IMR-90 (cell line): ENCODE measurements at regions not wholly inside any gene's neighbourhood (a gene's known extent, or its start where the extent isn't known, plus 50 kb on each side); places are given as distances from the start of the nearest gene placed in this dataset.
A peak's percentile ranks its signal among the peaks of the same experiment; 100 is the strongest.

Experiments
- ATAC-seq: fragments of 200-7000 bp; cut with Tn5 transposase; 2 replicates; pipeline ENCODE4 v1.9.1; 2020; ENCODE audit warnings: low read depth, mild to moderate bottlenecking, moderate library complexity
- BruUV-seq: library from RNA; stranded (reverse); fragments of 400-500 nt; replicated peaks from 2 replicates; lab custom pipeline; 2021; lab: Mats Ljungman, UMichigan
- CTCF ChIA-PET: fragments of 300-600 bp; formaldehyde crosslinking; extraction: SDS; loops from one replicate; lab custom pipeline; 2021; ENCODE audit warnings: antibody characterized with exemption; lab: Yijun Ruan, JAX
- POLR2A ChIA-PET: fragments of 300-600 bp; sonication (Branson Sonifier 250); formaldehyde crosslinking; loops from one replicate; lab custom pipeline; 2022; ENCODE audit warnings: antibody characterized with exemption; ENCODE audit not compliant: unreplicated experiment; lab: Charles Lee
- DNase-seq: peaks from one replicate; pipeline ENCODE4 v3.0.0; 2013
- H2AFZ ChIP-seq: replicated peaks from 2 replicates; pipeline ENCODE3; 2013; ENCODE audit warnings: low read length, mild to moderate bottlenecking; ENCODE audit not compliant: poor library complexity
- H2AK5ac ChIP-seq: 2 replicates; pipeline ENCODE4 v1.6.1; 2013; ENCODE audit warnings: low read depth, low read length, inconsistent platforms
- H2AK9ac ChIP-seq: replicated peaks from 2 replicates; pipeline ENCODE3; 2013; ENCODE audit warnings: mild to moderate bottlenecking, low read depth, low read length, moderate library complexity; ENCODE audit not compliant: poor library complexity
- H2BK120ac ChIP-seq: 2 replicates; pipeline ENCODE4 v1.6.1; 2013; ENCODE audit warnings: low read depth, low read length, inconsistent platforms
- H2BK15ac ChIP-seq: 3 replicates; pipeline ENCODE4 v1.6.1; 2013; ENCODE audit warnings: low read depth, low read length, inconsistent platforms
- H2BK20ac ChIP-seq: 2 replicates; pipeline ENCODE4 v1.6.1; 2013; ENCODE audit warnings: low read depth, mild to moderate bottlenecking, inconsistent platforms, low read length, moderate library complexity
- H2BK5ac ChIP-seq: 2 replicates; pipeline ENCODE4 v1.6.1; 2013; ENCODE audit warnings: mild to moderate bottlenecking, low read depth, low read length, inconsistent platforms; ENCODE audit not compliant: poor library complexity, severe bottlenecking
- H3K14ac ChIP-seq: replicated peaks from 2 replicates; pipeline ENCODE4 v1.6.1; 2013; ENCODE audit warnings: low read depth, low read length, inconsistent platforms
- H3K18ac ChIP-seq: 2 replicates; pipeline ENCODE4 v1.6.1; 2013; ENCODE audit warnings: low read depth, low read length, control low read depth
- H3K23ac ChIP-seq: 2 replicates; pipeline ENCODE4 v1.6.1; 2013; ENCODE audit warnings: low read depth, low read length, inconsistent platforms
- H3K27ac ChIP-seq: 2 replicates; pipeline ENCODE4 v1.5.1; 2013; ENCODE audit warnings: mild to moderate bottlenecking, control low read depth, low read length; ENCODE audit not compliant: insufficient read depth
- H3K27me3 ChIP-seq: 2 replicates; pipeline ENCODE4 v1.6.1; 2013; ENCODE audit warnings: low read length; ENCODE audit not compliant: control insufficient read depth, insufficient read depth
- H3K36me3 ChIP-seq: 2 replicates; pipeline ENCODE4 v1.6.1; 2013; ENCODE audit warnings: low read length, mixed read lengths; ENCODE audit not compliant: control insufficient read depth, insufficient read depth
- H3K4ac ChIP-seq: 2 replicates; pipeline ENCODE4 v1.6.1; 2013; ENCODE audit warnings: low read depth, low read length, inconsistent platforms
- H3K4me1 ChIP-seq: 2 replicates; pipeline ENCODE4 v1.6.1; 2013; ENCODE audit warnings: low read length, mixed read lengths; ENCODE audit not compliant: control insufficient read depth, insufficient read depth
- H3K4me2 ChIP-seq: 2 replicates; pipeline ENCODE4 v1.6.1; 2013; ENCODE audit warnings: low read depth, mild to moderate bottlenecking, control low read depth, low read length, moderate library complexity
- H3K4me3 ChIP-seq: 2 replicates; pipeline ENCODE4 v1.5.1; 2013; ENCODE audit warnings: low read depth, mild to moderate bottlenecking, control low read depth, low read length, moderate library complexity; ENCODE audit not compliant: insufficient read depth
- H3K56ac ChIP-seq: 2 replicates; pipeline ENCODE4 v1.6.1; 2013; ENCODE audit warnings: low read length, inconsistent platforms; ENCODE audit not compliant: insufficient read depth; ENCODE audit errors: extremely low read depth
- H3K79me1 ChIP-seq, 2 experiments: 2 replicates each; pipeline ENCODE4 v1.6.1; 2013; ENCODE audit warnings: low read length in 2 of 2, inconsistent platforms in 1 of 2, low read depth in 1 of 2
- H3K9ac ChIP-seq: 2 replicates; pipeline ENCODE4 v1.6.1; 2013; ENCODE audit warnings: low read depth, low read length, control low read depth
- H3K9me1 ChIP-seq: 2 replicates; pipeline ENCODE4 v1.6.1; 2013; ENCODE audit warnings: low read length, inconsistent platforms; ENCODE audit not compliant: insufficient read depth
- H3K9me3 ChIP-seq: 2 replicates; pipeline ENCODE4 v1.6.1; 2013; ENCODE audit warnings: low read length; ENCODE audit not compliant: control insufficient read depth, insufficient read depth
- H4K20me1 ChIP-seq: 2 replicates; pipeline ENCODE4 v1.6.1; 2013; ENCODE audit warnings: low read length, inconsistent platforms; ENCODE audit not compliant: insufficient read depth
- H4K5ac ChIP-seq: 2 replicates; pipeline ENCODE4 v1.6.1; 2013; ENCODE audit warnings: mild to moderate bottlenecking, low read depth, low read length, control low read depth
- H4K8ac ChIP-seq, 2 experiments: 2 replicates each; pipeline ENCODE4 v1.6.1; 2013; ENCODE audit warnings: low read depth in 2 of 2, low read length in 2 of 2, control low read depth in 1 of 2, inconsistent platforms in 1 of 2
- H4K91ac ChIP-seq: 2 replicates; pipeline ENCODE4 v1.6.1; 2013; ENCODE audit warnings: low read depth, low read length, inconsistent platforms; ENCODE audit not compliant: insufficient read depth
- BHLHE40 ChIP-seq: fragments of 150-350 bp; IDR thresholded peaks from 2 replicates; pipeline ENCODE4 v1.6.1; 2016; ENCODE audit warnings: mild to moderate bottlenecking, low read depth, low read length
- CEBPB ChIP-seq: IDR thresholded peaks from 2 replicates; pipeline ENCODE4 v1.6.1; 2012; ENCODE audit warnings: low read depth, low read length, improper control_type of control experiment
- CHD1 ChIP-seq: IDR thresholded peaks from 2 replicates; pipeline ENCODE4 v1.6.1; 2012; ENCODE audit warnings: low read depth, low read length, improper control_type of control experiment
- CTCF ChIP-seq: conservative IDR thresholded peaks from 2 replicates; pipeline ENCODE4 v1.5.1; 2012; ENCODE audit warnings: mild to moderate bottlenecking, low read depth, low read length, improper control_type of control experiment
- FOS ChIP-seq: fragments of 150-350 bp; IDR thresholded peaks from 2 replicates; pipeline ENCODE4 v1.6.1; 2016; ENCODE audit warnings: low read depth, low read length
- MAFK ChIP-seq: IDR thresholded peaks from 2 replicates; pipeline ENCODE4 v1.6.1; 2012; ENCODE audit warnings: low read depth, low read length, improper control_type of control experiment
- MAZ ChIP-seq: IDR thresholded peaks from 2 replicates; pipeline ENCODE4 v1.6.1; 2012; ENCODE audit warnings: low read depth, mild to moderate bottlenecking, low read length, improper control_type of control experiment, moderate library complexity, borderline replicate concordance
- MXI1 ChIP-seq: IDR thresholded peaks from 2 replicates; pipeline ENCODE4 v1.6.1; 2012; ENCODE audit warnings: low read depth, mild to moderate bottlenecking, low read length, moderate library complexity, borderline replicate concordance
- NFE2L2 ChIP-seq: fragments of 150-350 bp; IDR thresholded peaks from 2 replicates; pipeline ENCODE4 v1.6.1; 2016; ENCODE audit warnings: low read depth, mild to moderate bottlenecking, low read length
- POLR2A ChIP-seq: IDR thresholded peaks from 2 replicates; pipeline ENCODE4 v1.6.1; 2012; ENCODE audit warnings: mild to moderate bottlenecking, low read depth, low read length
- RAD21 ChIP-seq: IDR thresholded peaks from 2 replicates; pipeline ENCODE4 v1.6.1; 2012; ENCODE audit warnings: low read length, improper control_type of control experiment
- RCOR1 ChIP-seq: IDR thresholded peaks from 2 replicates; pipeline ENCODE4 v1.6.1; 2012; ENCODE audit warnings: mild to moderate bottlenecking, low read length, improper control_type of control experiment; ENCODE audit not compliant: insufficient replicate concordance
- RFX5 ChIP-seq: IDR thresholded peaks from 2 replicates; pipeline ENCODE4 v1.8.0; 2012; ENCODE audit warnings: low read depth, mild to moderate bottlenecking, low read length, moderate library complexity
- SMC3 ChIP-seq: fragments of 150-350 bp; IDR thresholded peaks from 2 replicates; pipeline ENCODE4 v1.6.1; 2016; ENCODE audit warnings: low read depth, mild to moderate bottlenecking, antibody characterized with exemption, low read length, moderate library complexity
- WGBS, 2 experiments: methylation state at CpG; one replicate each; pipeline versions ENCODE4 v1.1.5 to v1.1.7; 2013; ENCODE audit warnings: missing lambda C conversion rate in 2 of 2; ENCODE audit not compliant: insufficient read length in 1 of 2; ENCODE audit errors: extremely low coverage in 2 of 2; 5-methylcytosine and 5-hydroxymethylcytosine counted together
- dilution Hi-C: fragments of 300-500 bp; cut with HindIII; formaldehyde crosslinking; loops from one replicate; pipeline ENCODE4 v1.14.3; 2018; ENCODE audit warnings: low sequenced_read_pairs; ENCODE audit not compliant: unreplicated experiment
- in situ Hi-C: fragments of 300-500 bp; cut with MboI; formaldehyde crosslinking; loops from 3 replicates; pipeline ENCODE4 v1.14.3; 2019; ENCODE audit warnings: low sequenced_read_pairs, inconsistent platforms, mixed read lengths
- intact Hi-C: fragments of 100-400 bp; cut with micrococcal nuclease; formaldehyde crosslinking; loops from 2 replicates; pipeline ENCODE4 v1.10.0; 2022
- TF ChIP-seq, protein P1 (sequence below): fragments of 150-350 bp; IDR thresholded peaks from 2 replicates; pipeline ENCODE4 v1.6.1; 2016; ENCODE audit warnings: low read depth, mild to moderate bottlenecking, low read length, moderate library complexity, borderline replicate concordance
- TF ChIP-seq, protein P2 (sequence below): fragments of 150-350 bp; IDR thresholded peaks from 2 replicates; pipeline ENCODE4 v1.6.1; 2017; ENCODE audit warnings: mild to moderate bottlenecking, antibody characterized with exemption, low read length, low read depth

- dilution Hi-C loops, result no loop called here
- H2AFZ ChIP-seq, result no peak overlapping the region
- H3K79me1 ChIP-seq, result no peaks in the 10 kb centered on the region
- no peaks in the 10 kb centered on the region for H3K27me3 ChIP-seq
- H4K8ac ChIP-seq, result no peak overlapping the region
- no peak overlapping the region for H3K14ac ChIP-seq
- intact Hi-C loops, result no loop called here
- no peak overlapping the region for H3K23ac ChIP-seq
- H2BK5ac ChIP-seq, result peak overlapping the region; percentile 5
- no peak overlapping the region for H2BK120ac ChIP-seq
- ChIA-PET CTCF (no interaction called here), POLR2A (no interaction called here)
- H3K27ac ChIP-seq, result no peak overlapping the region; the same call in 1 of the 2 replicates
- BruUV-seq, result no TSS peak
- no peaks in the 10 kb centered on the region for H4K20me1 ChIP-seq
- ATAC-seq, result peak; percentile 86
- in situ Hi-C loops, result no loop called here
- H3K9ac ChIP-seq, result no peak overlapping the region
- H3K56ac ChIP-seq, result no peak overlapping the region
- no peak overlapping the region for H4K91ac ChIP-seq
- no peak overlapping the region for H2AK9ac ChIP-seq
- H3K9me1 ChIP-seq, result no peaks in the 10 kb centered on the region
- peak overlapping the region; percentile 40; the same call in 1 of the 2 replicates for H3K18ac ChIP-seq
- peak overlapping the region; percentile 46; the same call in 1 of the 2 replicates for H2BK20ac ChIP-seq
- H3K4me1 ChIP-seq, result peaks cover 2% of the 10 kb centered on the region
- H3K9me3 ChIP-seq, result no peaks in the 10 kb centered on the region
- peak overlapping the region; percentile 60; the same call in 1 of the 2 replicates for H4K5ac ChIP-seq
- H3K4ac ChIP-seq, result no peak overlapping the region
- H3K4me2 ChIP-seq, result no peak overlapping the region; the same call in 1 of the 2 replicates
- no peaks in the 10 kb centered on the region for H3K36me3 ChIP-seq
- H2BK15ac ChIP-seq, result no peak overlapping the region
- no peak overlapping the region for H2AK5ac ChIP-seq
- DNase-seq, result peak; percentile 56
- no peak overlapping the region for H3K4me3 ChIP-seq
- no peak for TF ChIP-seq MAZ
- TF ChIP-seq MAFK, result no peak
- TF ChIP-seq, protein P1, sequence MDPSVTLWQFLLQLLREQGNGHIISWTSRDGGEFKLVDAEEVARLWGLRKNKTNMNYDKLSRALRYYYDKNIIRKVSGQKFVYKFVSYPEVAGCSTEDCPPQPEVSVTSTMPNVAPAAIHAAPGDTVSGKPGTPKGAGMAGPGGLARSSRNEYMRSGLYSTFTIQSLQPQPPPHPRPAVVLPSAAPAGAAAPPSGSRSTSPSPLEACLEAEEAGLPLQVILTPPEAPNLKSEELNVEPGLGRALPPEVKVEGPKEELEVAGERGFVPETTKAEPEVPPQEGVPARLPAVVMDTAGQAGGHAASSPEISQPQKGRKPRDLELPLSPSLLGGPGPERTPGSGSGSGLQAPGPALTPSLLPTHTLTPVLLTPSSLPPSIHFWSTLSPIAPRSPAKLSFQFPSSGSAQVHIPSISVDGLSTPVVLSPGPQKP, result no peak
- no peak for TF ChIP-seq RFX5
- no peak for TF ChIP-seq NFE2L2
- TF ChIP-seq POLR2A, result no peak
- no peak for TF ChIP-seq BHLHE40
- TF ChIP-seq RAD21, result no peak
- no peak for TF ChIP-seq CEBPB
- no peak for TF ChIP-seq SMC3
- no peak for TF ChIP-seq CTCF
- TF ChIP-seq FOS, result no peak
- TF ChIP-seq, protein P2, sequence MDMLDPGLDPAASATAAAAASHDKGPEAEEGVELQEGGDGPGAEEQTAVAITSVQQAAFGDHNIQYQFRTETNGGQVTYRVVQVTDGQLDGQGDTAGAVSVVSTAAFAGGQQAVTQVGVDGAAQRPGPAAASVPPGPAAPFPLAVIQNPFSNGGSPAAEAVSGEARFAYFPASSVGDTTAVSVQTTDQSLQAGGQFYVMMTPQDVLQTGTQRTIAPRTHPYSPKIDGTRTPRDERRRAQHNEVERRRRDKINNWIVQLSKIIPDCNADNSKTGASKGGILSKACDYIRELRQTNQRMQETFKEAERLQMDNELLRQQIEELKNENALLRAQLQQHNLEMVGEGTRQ, result no peak
- TF ChIP-seq CHD1, result no peak
- no peak for TF ChIP-seq RCOR1
- no peak for TF ChIP-seq MXI1
- no CpG with 5 or more reads among the region's 1 CpG for WGBS, 2 experiments
These were observed 82.9 kb upstream of the ARHGAP20 start for GRCh38 chr11:110795112-110795624.
